Neural progenitor cell (in vitro differentiated cells): ENCODE measurements at regions not wholly inside any gene's neighbourhood (a gene's known extent, or its start where the extent isn't known, plus 50 kb on each side); places are given as distances from the start of the nearest gene placed in this dataset. TPM values are rescaled to one million over a fixed set of nuclear protein-coding genes. Genes with fewer than 3 reads are reported as not detected.

Experiments used
- DNase-seq: peaks from one replicate; pipeline ENCODE4 v3.0.0-alpha.2; 2016; ENCODE audit warnings: low spot score
- H2AFZ ChIP-seq: fragments of 200-600 bp; sonication (generic); replicated peaks from 2 replicates; pipeline ENCODE4 v1.6.1; 2016; ENCODE audit warnings: antibody characterized with exemption
- H3F3A ChIP-seq: fragments of 200-600 bp; sonication (generic); 2 replicates; pipeline ENCODE4 v1.6.1; 2016; ENCODE audit warnings: antibody characterized with exemption, low read depth
- H3K27ac ChIP-seq: fragments of 200-600 bp; sonication (generic); 2 replicates; pipeline ENCODE4 v1.5.1; 2016; ENCODE audit warnings: mild to moderate bottlenecking
- H3K27me3 ChIP-seq: fragments of 200-600 bp; sonication (generic); 2 replicates; pipeline ENCODE4 v1.6.1; 2016; ENCODE audit warnings: mild to moderate bottlenecking, moderate library complexity
- H3K36me3 ChIP-seq: fragments of 200-600 bp; sonication (generic); 2 replicates; pipeline ENCODE4 v1.5.1; 2016
- H3K4me1 ChIP-seq: fragments of 200-600 bp; sonication (generic); 2 replicates; pipeline ENCODE4 v1.6.1; 2016; ENCODE audit warnings: mixed run types
- H3K4me2 ChIP-seq: fragments of 200-600 bp; sonication (generic); 2 replicates; pipeline ENCODE4 v1.6.1; 2016
- H3K4me3 ChIP-seq: fragments of 200-600 bp; sonication (generic); 2 replicates; pipeline ENCODE4 v1.5.1; 2016
- H3K79me2 ChIP-seq: fragments of 200-600 bp; sonication (generic); 2 replicates; pipeline ENCODE4 v1.6.1; 2016; ENCODE audit warnings: low read depth
- H3K9ac ChIP-seq: fragments of 200-600 bp; sonication (generic); 2 replicates; pipeline ENCODE4 v1.6.1; 2016
- H3K9me3 ChIP-seq: fragments of 200-600 bp; sonication (generic); 2 replicates; pipeline ENCODE4 v1.5.1; 2016; ENCODE audit warnings: low read depth
- H4K20me1 ChIP-seq: fragments of 200-600 bp; sonication (generic); 2 replicates; pipeline ENCODE4 v1.6.1; 2016; ENCODE audit warnings: low read depth
- H3K27ac Mint-ChIP-seq: 3 replicates; pipeline ENCODE4 v1.8.0; 2021; ENCODE audit warnings: mixed read lengths
- H3K27me3 Mint-ChIP-seq: 2 replicates; pipeline ENCODE4 v1.8.0; 2022; ENCODE audit warnings: low read depth, mild to moderate bottlenecking, inconsistent platforms, moderate library complexity, mixed read lengths; ENCODE audit not compliant: insufficient read depth
- H3K36me3 Mint-ChIP-seq: 3 replicates; pipeline ENCODE4 v1.8.0; 2021; ENCODE audit warnings: mixed read lengths
- H3K4me1 Mint-ChIP-seq: 3 replicates; pipeline ENCODE4 v1.8.0; 2021; ENCODE audit warnings: mixed read lengths
- H3K4me3 Mint-ChIP-seq: 3 replicates; pipeline ENCODE4 v1.8.0; 2021; ENCODE audit warnings: mild to moderate bottlenecking, moderate library complexity, mixed read lengths
- H3K9me3 Mint-ChIP-seq: 3 replicates; pipeline ENCODE4 v1.8.0; 2020; ENCODE audit warnings: mixed read lengths
- EZH2 ChIP-seq: fragments of 200-600 bp; sonication (generic); IDR thresholded peaks from 2 replicates; pipeline ENCODE4 v1.6.1; 2017; ENCODE audit warnings: antibody characterized with exemption, mild to moderate bottlenecking, moderate library complexity
- EZH2phosphoT487 ChIP-seq: fragments of 200-600 bp; sonication (generic); IDR thresholded peaks from 2 replicates; pipeline ENCODE4 v1.6.1; 2017; ENCODE audit warnings: antibody characterized with exemption
- small RNA-seq: library from RNA; depleted of rRNA; stranded (forward); fragments of <200 nt; gene quantifications from one replicate; pipeline ENCODE3, GENCODE V24; 2015
- TF ChIP-seq, protein P1 (sequence below): fragments of 200-600 bp; sonication (generic); IDR thresholded peaks from 2 replicates; pipeline ENCODE4 v1.5.1; 2017; ENCODE audit warnings: antibody characterized with exemption, mild to moderate bottlenecking

DNA sequence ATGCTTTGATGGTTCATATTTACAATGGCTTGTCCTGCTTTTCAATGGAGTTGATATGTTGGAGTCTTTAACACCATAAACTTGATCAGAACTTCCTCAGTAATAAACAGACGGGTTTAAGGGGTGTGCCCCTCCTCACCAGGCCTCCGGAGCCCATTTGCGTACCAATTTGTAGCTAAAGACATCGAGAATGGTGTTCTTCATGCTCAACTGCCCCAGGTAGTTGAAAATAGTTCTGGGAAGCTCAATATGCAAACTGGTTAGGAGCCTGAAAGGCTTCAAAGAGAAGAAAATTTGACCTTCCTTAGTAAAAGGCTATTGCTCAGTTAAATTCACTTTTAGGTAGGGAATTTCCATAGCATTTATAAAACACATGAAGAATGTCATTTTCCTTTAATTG lies 68.1 kb upstream of the RRP15 start:
- no peak overlapping the region for H3K9ac ChIP-seq
- no peaks in the 10 kb centered on the region for H3K36me3 ChIP-seq
- TF ChIP-seq, protein P1, sequence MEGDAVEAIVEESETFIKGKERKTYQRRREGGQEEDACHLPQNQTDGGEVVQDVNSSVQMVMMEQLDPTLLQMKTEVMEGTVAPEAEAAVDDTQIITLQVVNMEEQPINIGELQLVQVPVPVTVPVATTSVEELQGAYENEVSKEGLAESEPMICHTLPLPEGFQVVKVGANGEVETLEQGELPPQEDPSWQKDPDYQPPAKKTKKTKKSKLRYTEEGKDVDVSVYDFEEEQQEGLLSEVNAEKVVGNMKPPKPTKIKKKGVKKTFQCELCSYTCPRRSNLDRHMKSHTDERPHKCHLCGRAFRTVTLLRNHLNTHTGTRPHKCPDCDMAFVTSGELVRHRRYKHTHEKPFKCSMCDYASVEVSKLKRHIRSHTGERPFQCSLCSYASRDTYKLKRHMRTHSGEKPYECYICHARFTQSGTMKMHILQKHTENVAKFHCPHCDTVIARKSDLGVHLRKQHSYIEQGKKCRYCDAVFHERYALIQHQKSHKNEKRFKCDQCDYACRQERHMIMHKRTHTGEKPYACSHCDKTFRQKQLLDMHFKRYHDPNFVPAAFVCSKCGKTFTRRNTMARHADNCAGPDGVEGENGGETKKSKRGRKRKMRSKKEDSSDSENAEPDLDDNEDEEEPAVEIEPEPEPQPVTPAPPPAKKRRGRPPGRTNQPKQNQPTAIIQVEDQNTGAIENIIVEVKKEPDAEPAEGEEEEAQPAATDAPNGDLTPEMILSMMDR: no peak
- TF ChIP-seq EZH2: no peak
- H2AFZ ChIP-seq: no peak overlapping the region
- no peak overlapping the region for H3K27ac ChIP-seq
- H3K4me1 Mint-ChIP-seq: peaks cover 2% of the 10 kb centered on the region
- no peaks in the 10 kb centered on the region for H3F3A ChIP-seq
- peaks cover 13% of the 10 kb centered on the region for H3K4me1 ChIP-seq
- no peak overlapping the region for H3K4me3 Mint-ChIP-seq
- peak overlapping the region; percentile 19 for H3K4me2 ChIP-seq
- DNase-seq: no peak
- H3K79me2 ChIP-seq: no peaks in the 10 kb centered on the region
- H3K27me3 Mint-ChIP-seq: peaks cover 3% of the 10 kb centered on the region
- H3K9me3 Mint-ChIP-seq: no peaks in the 10 kb centered on the region
- H3K27ac Mint-ChIP-seq: no peak overlapping the region
- no peaks in the 10 kb centered on the region for H3K27me3 ChIP-seq
- H3K9me3 ChIP-seq: no peaks in the 10 kb centered on the region
- H4K20me1 ChIP-seq: no peaks in the 10 kb centered on the region
- no peak overlapping the region for H3K4me3 ChIP-seq
- H3K36me3 Mint-ChIP-seq: no peaks in the 10 kb centered on the region

DNA sequence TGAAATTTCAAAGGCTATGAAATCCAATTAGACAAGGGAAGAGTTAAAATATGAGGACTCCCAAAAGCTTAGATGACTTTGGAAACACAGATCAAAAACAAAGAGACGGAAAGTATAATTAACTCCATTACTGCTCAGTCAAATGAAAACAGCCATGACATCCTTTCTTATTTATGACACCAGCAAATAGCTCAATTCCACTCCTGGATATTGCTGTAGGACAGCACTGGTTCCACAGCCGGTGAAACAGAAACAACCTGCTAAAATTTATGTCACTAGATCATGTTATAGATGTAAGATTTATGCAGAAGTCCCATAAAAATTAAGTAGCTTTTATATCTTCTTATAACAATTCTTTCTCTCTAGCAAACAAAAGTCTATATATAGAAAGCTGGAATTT lies 65.6 kb upstream of the RRP15 start:
- H3K27ac Mint-ChIP-seq: no peak overlapping the region
- no peaks in the 10 kb centered on the region for H3K9me3 Mint-ChIP-seq
- H3K79me2 ChIP-seq: no peaks in the 10 kb centered on the region
- no peak overlapping the region for H2AFZ ChIP-seq
- H4K20me1 ChIP-seq: no peaks in the 10 kb centered on the region
- no peaks in the 10 kb centered on the region for H3K27me3 Mint-ChIP-seq
- no peak for DNase-seq
- H3K9ac ChIP-seq: no peak overlapping the region
- peaks cover 7% of the 10 kb centered on the region for H3F3A ChIP-seq
- H3K27ac ChIP-seq: no peak overlapping the region
- no peak overlapping the region for H3K4me3 ChIP-seq
- H3K4me1 ChIP-seq: peaks cover 24% of the 10 kb centered on the region
- peaks cover 2% of the 10 kb centered on the region for H3K4me1 Mint-ChIP-seq
- H3K36me3 Mint-ChIP-seq: no peaks in the 10 kb centered on the region
- no peak overlapping the region for H3K4me3 Mint-ChIP-seq
- no peaks in the 10 kb centered on the region for H3K36me3 ChIP-seq
- no peaks in the 10 kb centered on the region for H3K27me3 ChIP-seq
- no peak for TF ChIP-seq EZH2
- no peak for TF ChIP-seq EZH2phosphoT487
- H3K4me2 ChIP-seq: no peak overlapping the region
- no peaks in the 10 kb centered on the region for H3K9me3 ChIP-seq

DNA sequence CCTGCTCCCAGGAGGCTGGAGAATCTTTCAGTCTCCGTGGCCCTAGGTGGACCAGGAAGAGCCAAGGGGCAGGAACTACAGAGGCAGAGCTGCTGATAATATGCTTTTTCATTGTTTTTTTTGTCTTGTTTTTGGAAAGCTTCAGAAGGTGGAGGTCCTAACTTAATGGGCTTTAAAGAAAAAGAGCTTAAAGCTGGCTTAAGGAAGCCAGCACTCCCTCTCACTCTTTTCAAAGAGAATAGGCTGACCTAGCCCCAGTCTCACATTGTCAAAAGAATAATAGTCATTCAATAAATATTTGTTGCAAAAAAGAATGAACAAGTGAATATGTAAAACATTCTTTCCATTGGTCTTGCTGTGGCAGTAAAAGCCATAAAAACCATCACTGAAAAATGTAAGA lies 61.0 kb upstream of the RRP15 start:
- Histone ChIP-seq H3K9ac (no peak overlapping the region), H3K9me3 (no peaks in the 10 kb centered on the region), H2AFZ (no peak overlapping the region), H4K20me1 (no peaks in the 10 kb centered on the region), H3K4me2 (peak overlapping the region; percentile 55), H3K27me3 (no peaks in the 10 kb centered on the region), H3K27ac (peak overlapping the region; percentile 17), H3F3A (peaks cover 7% of the 10 kb centered on the region), H3K36me3 (no peaks in the 10 kb centered on the region), H3K4me1 (peaks cover 18% of the 10 kb centered on the region), H3K4me3 (no peak overlapping the region), H3K79me2 (no peaks in the 10 kb centered on the region)
- Mint-ChIP-seq H3K4me3 (no peak overlapping the region), H3K27ac (no peak overlapping the region), H3K36me3 (no peaks in the 10 kb centered on the region), H3K9me3 (no peaks in the 10 kb centered on the region), H3K4me1 (no peaks in the 10 kb centered on the region), H3K27me3 (no peaks in the 10 kb centered on the region)
- DNase-seq: peak; percentile 15
- TF ChIP-seq, protein P1: no peak
- no peak for TF ChIP-seq EZH2
- no peak for TF ChIP-seq EZH2phosphoT487

DNA sequence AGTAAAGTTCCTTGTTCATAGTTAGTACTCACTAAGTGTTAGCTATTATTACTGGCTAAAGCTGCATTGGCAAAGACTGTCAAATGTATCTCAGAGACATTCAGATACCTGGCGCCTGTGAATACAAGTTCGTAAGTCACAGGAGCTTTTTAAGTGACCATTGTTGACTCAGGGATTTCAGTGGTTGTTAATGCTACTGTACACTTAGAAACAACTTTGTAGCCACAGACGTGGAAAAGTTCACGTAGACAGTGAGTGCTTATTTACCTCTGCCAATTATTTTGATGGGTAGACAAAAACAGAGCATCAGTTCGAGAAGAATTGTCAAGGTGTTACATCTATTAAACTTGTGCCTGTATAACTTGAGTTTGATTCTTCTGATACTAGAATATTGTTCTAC lies 59.1 kb upstream of the RRP15 start:
- no peak overlapping the region for H3K27ac ChIP-seq
- H3K4me1 Mint-ChIP-seq: no peaks in the 10 kb centered on the region
- no peak overlapping the region for H3K4me3 Mint-ChIP-seq
- no peaks in the 10 kb centered on the region for H3K36me3 Mint-ChIP-seq
- TF ChIP-seq EZH2 (no peak), EZH2phosphoT487 (no peak)
- TF ChIP-seq, protein P1: no peak
- no peaks in the 10 kb centered on the region for H3K9me3 ChIP-seq
- H4K20me1 ChIP-seq: no peaks in the 10 kb centered on the region
- no peaks in the 10 kb centered on the region for H3K27me3 ChIP-seq
- H3K4me2 ChIP-seq: no peak overlapping the region
- H3F3A ChIP-seq: peaks cover 7% of the 10 kb centered on the region
- H3K4me1 ChIP-seq: peaks cover 18% of the 10 kb centered on the region
- no peaks in the 10 kb centered on the region for H3K9me3 Mint-ChIP-seq
- H3K36me3 ChIP-seq: no peaks in the 10 kb centered on the region
- no peak overlapping the region for H3K27ac Mint-ChIP-seq
- H3K79me2 ChIP-seq: no peaks in the 10 kb centered on the region
- H3K9ac ChIP-seq: no peak overlapping the region
- no peak overlapping the region for H3K4me3 ChIP-seq
- no peak overlapping the region for H2AFZ ChIP-seq
- no peak for DNase-seq
- no peaks in the 10 kb centered on the region for H3K27me3 Mint-ChIP-seq

Small RNAs in the stretch of these regions (small RNA-seq; reads per million reads assigned to genes)
- not detected for gene RNU1-141P
